HG02943 (cell line): ENCODE measurements at regions not wholly inside any gene's neighbourhood (a gene's known extent, or its start where the extent isn't known, plus 50 kb on each side); places are given as distances from the start of the nearest gene placed in this dataset.
A peak's percentile ranks its signal among the peaks of the same experiment; 100 is the strongest.

Experiments used
- ATAC-seq: cut with Tn5 transposase; IDR thresholded peaks from one replicate; pipeline ENCODE4 v1.9.1; 2021; ENCODE audit warnings: mild to moderate bottlenecking, low read depth, moderate library complexity; ENCODE audit not compliant: unreplicated experiment

- no peak for ATAC-seq
These were observed 97.1 kb upstream of the MAML3 start for GRCh38 chr4:140250989-140251552.

- no peak for ATAC-seq
These were observed 95.4 kb upstream of the MAML3 start for GRCh38 chr4:140249351-140249750.

GRCh38 chr4:140247237-140247636 lies 93.3 kb upstream of the MAML3 start:
- no peak for ATAC-seq

- ATAC-seq: no peak
These were observed 92.2 kb upstream of the MAML3 start for GRCh38 chr4:140246216-140246615.

GRCh38 chr4:140244328-140244727 lies 90.3 kb upstream of the MAML3 start:
- ATAC-seq: no peak

- ATAC-seq: peak; percentile 62
These were observed 89.3 kb upstream of the MAML3 start for GRCh38 chr4:140243278-140243753.

- ATAC-seq: peak; percentile 51
These were observed 88.6 kb upstream of the MAML3 start for GRCh38 chr4:140242357-140243277.

- no peak for ATAC-seq
These were observed 86.3 kb upstream of the MAML3 start for GRCh38 chr4:140240237-140240636.

GRCh38 chr4:140239311-140239710 lies 85.3 kb upstream of the MAML3 start:
- ATAC-seq: no peak

GRCh38 chr4:140238351-140239056 lies 84.5 kb upstream of the MAML3 start:
- ATAC-seq: no peak

GRCh38 chr4:140237616-140238350 lies 83.8 kb upstream of the MAML3 start:
- no peak for ATAC-seq

- ATAC-seq: no peak
These were observed 82.7 kb upstream of the MAML3 start for GRCh38 chr4:140236654-140237169.

GRCh38 chr4:140234697-140235060 lies 80.7 kb upstream of the MAML3 start:
- no peak for ATAC-seq

- ATAC-seq: no peak
These were observed 80.1 kb upstream of the MAML3 start for GRCh38 chr4:140233791-140234696.

GRCh38 chr4:140229881-140230280 lies 75.9 kb upstream of the MAML3 start:
- ATAC-seq: no peak

GRCh38 chr4:140227286-140227685 lies 73.3 kb upstream of the MAML3 start:
- no peak for ATAC-seq

- ATAC-seq: no peak
These were observed 69.2 kb upstream of the MAML3 start for GRCh38 chr4:140223056-140223810.

GRCh38 chr4:140222171-140222570 lies 68.2 kb upstream of the MAML3 start:
- no peak for ATAC-seq

- ATAC-seq: no peak
These were observed 66.1 kb upstream of the MAML3 start for GRCh38 chr4:140220058-140220457.
